PC-9 (cell line): ENCODE measurements at regions not wholly inside any gene's neighbourhood (a gene's known extent, or its start where the extent isn't known, plus 50 kb on each side); places are given as distances from the start of the nearest gene placed in this dataset.

Experiments
- BruUV-seq: library from RNA; stranded (reverse); fragments of 400-500 nt; replicated peaks from 2 replicates; lab custom pipeline; 2021; lab: Mats Ljungman, UMichigan
- CTCF ChIA-PET: fragments of 300-600 bp; sonication (Branson Sonifier 250); formaldehyde crosslinking; loops from one replicate; lab custom pipeline; 2022; ENCODE audit warnings: antibody characterized with exemption; lab: Charles Lee
- POLR2A ChIA-PET: fragments of 300-600 bp; sonication (Branson Sonifier 250); formaldehyde crosslinking; loops from one replicate; lab custom pipeline; 2022; ENCODE audit warnings: antibody characterized with exemption; ENCODE audit not compliant: unreplicated experiment; lab: Charles Lee
- DNase-seq, 2 experiments: peaks; one replicate each; pipeline versions ENCODE4 v3.0.0 to v3.0.0-alpha.2; 2015 to 2022; ENCODE audit warnings: mixed read lengths in 1 of 2
- H2AFZ ChIP-seq: fragments of 200-600 bp; sonication (generic); 2 replicates; pipeline ENCODE4 v1.8.1; 2017; ENCODE audit warnings: antibody characterized with exemption
- H3F3A ChIP-seq: fragments of 200-600 bp; sonication (generic); 2 replicates; pipeline ENCODE4 v1.8.1; 2017; ENCODE audit warnings: antibody characterized with exemption, mild to moderate bottlenecking, low read depth; ENCODE audit not compliant: insufficient read depth
- H3K27ac ChIP-seq: fragments of 200-600 bp; sonication (generic); 2 replicates; pipeline ENCODE4 v1.6.1; 2016; ENCODE audit warnings: mixed run types
- H3K27me3 ChIP-seq: fragments of 200-600 bp; sonication (generic); 2 replicates; pipeline ENCODE4 v1.6.1; 2016; ENCODE audit warnings: low read depth, mixed run types; ENCODE audit not compliant: insufficient read depth
- H3K36me3 ChIP-seq: fragments of 200-600 bp; sonication (generic); 2 replicates; pipeline ENCODE4 v1.6.1; 2016; ENCODE audit warnings: low read depth, mixed run types
- H3K4me1 ChIP-seq: fragments of 200-600 bp; sonication (generic); replicated peaks from 2 replicates; pipeline ENCODE4 v1.6.1; 2016; ENCODE audit warnings: mixed run types; ENCODE audit not compliant: insufficient read depth
- H3K4me2 ChIP-seq: fragments of 200-600 bp; sonication (generic); 2 replicates; pipeline ENCODE4 v1.6.1; 2017; ENCODE audit warnings: mixed run types
- H3K4me3 ChIP-seq: fragments of 200-600 bp; sonication (generic); 2 replicates; pipeline ENCODE4 v1.6.1; 2016; ENCODE audit warnings: mixed run types
- H3K79me2 ChIP-seq: fragments of 200-600 bp; sonication (generic); 2 replicates; pipeline ENCODE4 v1.6.1; 2017; ENCODE audit warnings: low read depth, mixed run types
- H3K9me2 ChIP-seq: fragments of 200-600 bp; sonication (generic); 2 replicates; pipeline ENCODE4 v1.8.1; 2017; ENCODE audit warnings: mild to moderate bottlenecking; ENCODE audit not compliant: insufficient read depth
- H3K9me3 ChIP-seq: fragments of 200-600 bp; sonication (generic); 2 replicates; pipeline ENCODE4 v1.8.1; 2016; ENCODE audit warnings: low read depth; ENCODE audit not compliant: insufficient read depth
- H4K20me1 ChIP-seq: fragments of 200-600 bp; sonication (generic); 2 replicates; pipeline ENCODE4 v1.8.1; 2017; ENCODE audit not compliant: insufficient read depth
- CTCF ChIP-seq: fragments of 200-600 bp; sonication (generic); conservative IDR thresholded peaks from 2 replicates; pipeline ENCODE4 v1.6.1; 2017; ENCODE audit warnings: mixed run types, antibody characterized with exemption, mild to moderate bottlenecking, moderate library complexity
- EZH2 ChIP-seq: fragments of 200-600 bp; sonication (generic); IDR thresholded peaks from 2 replicates; pipeline ENCODE4 v1.8.0; 2017; ENCODE audit warnings: antibody characterized with exemption, low read depth
- intact Hi-C: fragments of 100-400 bp; cut with micrococcal nuclease; formaldehyde crosslinking; loops from one replicate; pipeline ENCODE4 v1.10.0; 2022; ENCODE audit not compliant: unreplicated experiment

DNA sequence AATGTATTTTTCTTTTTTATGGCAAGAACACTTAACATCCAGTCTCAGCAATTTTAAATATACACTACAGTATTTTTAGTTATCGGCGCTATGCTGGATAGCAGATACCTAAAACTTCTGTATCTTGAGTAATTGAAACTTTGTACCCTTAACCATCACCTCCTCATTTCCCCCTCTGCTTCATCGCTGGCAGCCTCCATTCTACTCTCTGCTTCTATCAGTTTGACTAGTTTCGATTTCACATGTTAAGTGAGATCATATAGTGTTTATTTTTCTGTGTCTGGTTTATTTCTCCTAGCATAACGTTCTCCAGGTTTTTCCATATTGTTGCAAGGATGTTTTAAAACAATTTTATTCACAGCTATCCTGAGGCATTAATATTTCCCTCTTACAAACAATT lies 340.8 kb upstream of the SLC10A2 start:
- Histone ChIP-seq H3K79me2 (no peaks in the 10 kb centered on the region), H3K4me1 (peaks cover 16% of the 10 kb centered on the region), H3K27me3 (no peaks in the 10 kb centered on the region), H3K9me2 (no peaks in the 10 kb centered on the region), H3K4me2 (no peak overlapping the region), H3F3A (no peaks in the 10 kb centered on the region), H4K20me1 (no peaks in the 10 kb centered on the region), H2AFZ (no peak overlapping the region), H3K4me3 (no peak overlapping the region), H3K36me3 (no peaks in the 10 kb centered on the region), H3K27ac (no peak overlapping the region), H3K9me3 (0 out of 2 replicates have a peak, but pooled peaks cover 6% of the 10 kb centered on the region)
- no peak for DNase-seq
- POLR2A ChIA-PET: no interaction called here
- no TSS peak for BruUV-seq
- intact Hi-C loops: no loop called here
- TF ChIP-seq CTCF: no peak
- TF ChIP-seq EZH2: no peak
- CTCF ChIA-PET: no interaction called here

GRCh38 chr13:103405297-103405696 lies 339.1 kb upstream of the SLC10A2 start:
- POLR2A ChIA-PET: no interaction called here
- no peaks in the 10 kb centered on the region for H3K79me2 ChIP-seq
- no peaks in the 10 kb centered on the region for H3K36me3 ChIP-seq
- H3K4me1 ChIP-seq: peaks cover 11% of the 10 kb centered on the region
- no peaks in the 10 kb centered on the region for H3K27me3 ChIP-seq
- TF ChIP-seq CTCF (no peak), EZH2 (no peak)
- H3K9me3 ChIP-seq: 0 out of 2 replicates have a peak, but pooled peaks cover 6% of the 10 kb centered on the region
- no peak overlapping the region for H3K4me3 ChIP-seq
- no peaks in the 10 kb centered on the region for H4K20me1 ChIP-seq
- BruUV-seq: no TSS peak
- no peak for DNase-seq
- CTCF ChIA-PET: no interaction called here
- intact Hi-C loops: no loop called here
- H2AFZ ChIP-seq: 0 out of 2 replicates have a peak overlapping the region, but pooled peaks have one; percentile 49
- H3F3A ChIP-seq: no peaks in the 10 kb centered on the region
- H3K27ac ChIP-seq: no peak overlapping the region
- no peaks in the 10 kb centered on the region for H3K9me2 ChIP-seq
- H3K4me2 ChIP-seq: no peak overlapping the region

- H3K9me3 ChIP-seq: 0 out of 2 replicates have a peak, but pooled peaks cover 4% of the 10 kb centered on the region
- DNase-seq: no peak
- no peaks in the 10 kb centered on the region for H3K9me2 ChIP-seq
- 0 out of 2 replicates have a peak overlapping the region, but pooled peaks have one; percentile 20 for H3K27ac ChIP-seq
- no peaks in the 10 kb centered on the region for H3K27me3 ChIP-seq
- TF ChIP-seq CTCF (no peak), EZH2 (no peak)
- H3K79me2 ChIP-seq: no peaks in the 10 kb centered on the region
- no peak overlapping the region for H3K4me3 ChIP-seq
- no peak overlapping the region for H2AFZ ChIP-seq
- intact Hi-C loops: no loop called here
- H3K4me2 ChIP-seq: 0 out of 2 replicates have a peak overlapping the region, but pooled peaks have one; percentile 23
- no TSS peak for BruUV-seq
- no peaks in the 10 kb centered on the region for H3K36me3 ChIP-seq
- POLR2A ChIA-PET: no interaction called here
- CTCF ChIA-PET: no interaction called here
- peaks cover 11% of the 10 kb centered on the region for H3K4me1 ChIP-seq
- H4K20me1 ChIP-seq: no peaks in the 10 kb centered on the region
- no peaks in the 10 kb centered on the region for H3F3A ChIP-seq
These were observed 337.6 kb upstream of the SLC10A2 start for GRCh38 chr13:103403814-103404213.
